ENCODE measurements at regions not wholly inside any gene's neighbourhood (a gene's known extent, or its start where the extent isn't known, plus 50 kb on each side); places are given as distances from the start of the nearest gene placed in this dataset.

GRCh38 chr10:23742807-23743206, 303.9 kb downstream of the OTUD1 start:
- TF ChIP-seq CTCF (IDR thresholded peaks at IDR 0.05) (no peak), ZFX (IDR thresholded peaks at IDR 0.05; ENCODE audit: borderline replicate concordance) (no peak)

Measured in 22Rv1 (cell line).